Uterus (tissue), 3 donors: ENCODE measurements at regions not wholly inside any gene's neighbourhood (a gene's known extent, or its start where the extent isn't known, plus 50 kb on each side); places are given as distances from the start of the nearest gene placed in this dataset.
"Not testable (repeated sequence)": the region's sequence is repeated elsewhere in the genome, so short reads cannot be mapped to it uniquely, and the experiment has no call there.

ENCODE experiments used
- DNase-seq, 2 donors: peaks; one replicate each; pipeline ENCODE4 v3.0.0-alpha.2; 2019 to 2020
- H3K27ac ChIP-seq, 2 donors: fragments of 200-600 bp; sonication (generic); 1 replicate in 1 of 2; 2 replicates in 1 of 2; pipeline ENCODE4 v1.5.1; 2016 to 2018
- H3K27me3 ChIP-seq, 2 donors: fragments of 200-600 bp; sonication (generic); one replicate each; pipeline ENCODE4 v1.5.1; 2018 to 2019; ENCODE audit warnings: control low read depth in 1 of 2
- H3K36me3 ChIP-seq, 2 donors: fragments of 200-600 bp; sonication (generic); one replicate each; pipeline ENCODE4 v1.5.1; 2019; ENCODE audit warnings: control low read depth in 1 of 2
- H3K4me1 ChIP-seq, 2 donors: fragments of 200-600 bp; sonication (generic); one replicate each; pipeline ENCODE4 v1.5.1; 2018 to 2019; ENCODE audit warnings: control low read depth in 1 of 2
- H3K4me3 ChIP-seq, 2 donors: fragments of 200-600 bp; sonication (generic); 1 replicate in 1 of 2; 2 replicates in 1 of 2; pipeline ENCODE4 v1.5.1; 2018 to 2019; ENCODE audit warnings: mild to moderate bottlenecking in 1 of 2
- H3K9me3 ChIP-seq, 2 donors: fragments of 200-600 bp; sonication (generic); one replicate each; pipeline ENCODE4 v1.5.1; 2019; ENCODE audit warnings: control low read depth in 1 of 2
- POLR2A ChIP-seq, 2 donors: fragments of 450-650 bp; IDR thresholded peaks; one replicate each; pipeline ENCODE4 v1.6.1; 2016; ENCODE audit warnings: antibody characterized with exemption in 2 of 2, mild to moderate bottlenecking in 1 of 2, moderate library complexity in 1 of 2
- intact Hi-C: fragments of 100-400 bp; cut with DNase I; formaldehyde crosslinking; loops from one replicate; pipeline ENCODE4 v1.15.1; 2023; ENCODE audit warnings: low total_unique reads
- TF ChIP-seq, protein P1 (sequence below), 4 experiments: fragments of 200-600 bp in 2 of 4; fragments of 450-650 bp in 2 of 4; sonication (generic) in 2 of 4; IDR thresholded peaks; one replicate each; pipeline ENCODE4 v1.5.1; 2016 to 2019; ENCODE audit warnings: antibody characterized with exemption in 4 of 4, mild to moderate bottlenecking in 2 of 4, moderate library complexity in 1 of 4
- donor health status: DM: yes; HTN: yes; CAD: no.

DNA sequence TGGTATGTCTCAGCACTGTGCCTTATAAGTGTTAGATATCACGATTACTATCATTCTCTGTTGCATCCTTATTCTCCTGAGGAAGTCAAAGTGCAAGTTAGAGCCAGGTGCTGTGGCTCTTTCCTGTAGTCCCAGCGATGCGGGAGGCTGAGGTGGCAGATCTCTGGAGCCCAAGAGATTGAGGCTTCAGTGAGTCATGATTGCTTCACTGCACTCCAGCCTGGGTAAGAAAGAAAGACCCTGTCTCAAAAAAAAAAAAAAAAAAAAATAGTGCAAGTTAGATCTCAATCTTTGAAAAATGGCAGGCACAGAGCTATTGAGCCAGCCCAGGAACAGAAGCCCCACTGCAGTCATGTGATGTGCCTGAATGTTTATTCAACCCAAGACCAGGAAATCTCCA lies 147.8 kb upstream of the POGK start:
- intact Hi-C loops = no loop called here

DNA sequence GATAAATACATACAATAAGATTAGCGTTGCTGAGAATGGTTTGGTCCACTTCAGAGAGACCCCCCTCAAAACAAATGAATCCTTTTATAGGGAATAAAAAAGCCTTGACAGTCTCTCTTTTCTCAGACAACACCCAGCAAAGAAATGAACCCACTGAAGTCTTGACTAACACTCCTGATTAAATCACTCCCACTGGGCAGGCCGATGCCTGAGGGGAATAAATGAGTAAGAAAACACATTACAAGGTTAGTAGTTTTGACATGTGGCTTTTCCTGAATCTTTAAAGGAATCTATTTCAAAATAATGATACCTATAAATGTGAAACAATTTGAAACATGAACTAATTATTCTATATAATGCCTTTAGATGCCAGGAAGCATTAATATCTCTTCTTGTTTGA lies 146.9 kb upstream of the POGK start:
- Histone ChIP-seq H3K36me3 (no peaks in the 10 kb centered on the region), H3K9me3 (no peaks in the 10 kb centered on the region), H3K27me3 (no peaks in the 10 kb centered on the region), H3K4me3 (no peak overlapping the region), H3K27ac (no peak overlapping the region), H3K4me1 (no peaks in the 10 kb centered on the region)
- intact Hi-C loops = no loop called here
- DNase-seq = no peak
- no peak for TF ChIP-seq POLR2A (IDR thresholded peaks at IDR 0.05)
- TF ChIP-seq, protein P1, sequence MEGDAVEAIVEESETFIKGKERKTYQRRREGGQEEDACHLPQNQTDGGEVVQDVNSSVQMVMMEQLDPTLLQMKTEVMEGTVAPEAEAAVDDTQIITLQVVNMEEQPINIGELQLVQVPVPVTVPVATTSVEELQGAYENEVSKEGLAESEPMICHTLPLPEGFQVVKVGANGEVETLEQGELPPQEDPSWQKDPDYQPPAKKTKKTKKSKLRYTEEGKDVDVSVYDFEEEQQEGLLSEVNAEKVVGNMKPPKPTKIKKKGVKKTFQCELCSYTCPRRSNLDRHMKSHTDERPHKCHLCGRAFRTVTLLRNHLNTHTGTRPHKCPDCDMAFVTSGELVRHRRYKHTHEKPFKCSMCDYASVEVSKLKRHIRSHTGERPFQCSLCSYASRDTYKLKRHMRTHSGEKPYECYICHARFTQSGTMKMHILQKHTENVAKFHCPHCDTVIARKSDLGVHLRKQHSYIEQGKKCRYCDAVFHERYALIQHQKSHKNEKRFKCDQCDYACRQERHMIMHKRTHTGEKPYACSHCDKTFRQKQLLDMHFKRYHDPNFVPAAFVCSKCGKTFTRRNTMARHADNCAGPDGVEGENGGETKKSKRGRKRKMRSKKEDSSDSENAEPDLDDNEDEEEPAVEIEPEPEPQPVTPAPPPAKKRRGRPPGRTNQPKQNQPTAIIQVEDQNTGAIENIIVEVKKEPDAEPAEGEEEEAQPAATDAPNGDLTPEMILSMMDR (IDR thresholded peaks at IDR 0.05) = no peak

More for the DNA sequence above, 147.8 kb upstream of the POGK start:
- Histone ChIP-seq H3K9me3 (no peaks in the 10 kb centered on the region), H3K36me3 (no peaks in the 10 kb centered on the region), H3K27me3 (no peaks in the 10 kb centered on the region), H3K27ac (no peak overlapping the region), H3K4me1 (no peaks in the 10 kb centered on the region), H3K4me3 (no peak overlapping the region)
- no peak for DNase-seq
- no peak for TF ChIP-seq POLR2A (IDR thresholded peaks at IDR 0.05)
- TF ChIP-seq, protein P1 (IDR thresholded peaks at IDR 0.05) = no peak

DNA sequence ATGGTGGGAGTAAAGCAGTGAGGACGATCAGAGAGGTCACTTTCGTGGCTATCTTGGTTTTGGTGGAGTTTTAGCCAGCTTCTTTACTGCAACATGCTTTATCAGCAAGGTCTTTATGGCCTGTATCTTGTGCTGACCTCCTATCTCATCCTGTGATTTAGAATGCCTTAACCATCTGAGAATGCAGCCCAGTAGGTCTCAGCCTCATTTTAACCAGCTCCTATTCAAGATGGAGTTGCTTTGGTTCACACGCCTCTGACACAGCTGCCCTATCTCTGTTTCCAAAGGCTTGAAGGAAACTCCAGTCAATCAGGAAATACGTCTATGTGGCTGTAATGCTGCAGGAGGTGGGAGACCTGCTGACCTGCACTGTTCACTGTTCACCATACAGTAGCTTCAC lies 146.1 kb upstream of the POGK start:
- TF ChIP-seq, protein P1 (IDR thresholded peaks at IDR 0.05) = no peak
- TF ChIP-seq POLR2A (IDR thresholded peaks at IDR 0.05) = no peak
- Histone ChIP-seq H3K4me3 (no peak overlapping the region), H3K36me3 (no peaks in the 10 kb centered on the region), H3K9me3 (no peaks in the 10 kb centered on the region), H3K27ac (no peak overlapping the region), H3K27me3 (no peaks in the 10 kb centered on the region), H3K4me1 (no peaks in the 10 kb centered on the region)
- no peak for DNase-seq
- intact Hi-C loops = no loop called here

DNA sequence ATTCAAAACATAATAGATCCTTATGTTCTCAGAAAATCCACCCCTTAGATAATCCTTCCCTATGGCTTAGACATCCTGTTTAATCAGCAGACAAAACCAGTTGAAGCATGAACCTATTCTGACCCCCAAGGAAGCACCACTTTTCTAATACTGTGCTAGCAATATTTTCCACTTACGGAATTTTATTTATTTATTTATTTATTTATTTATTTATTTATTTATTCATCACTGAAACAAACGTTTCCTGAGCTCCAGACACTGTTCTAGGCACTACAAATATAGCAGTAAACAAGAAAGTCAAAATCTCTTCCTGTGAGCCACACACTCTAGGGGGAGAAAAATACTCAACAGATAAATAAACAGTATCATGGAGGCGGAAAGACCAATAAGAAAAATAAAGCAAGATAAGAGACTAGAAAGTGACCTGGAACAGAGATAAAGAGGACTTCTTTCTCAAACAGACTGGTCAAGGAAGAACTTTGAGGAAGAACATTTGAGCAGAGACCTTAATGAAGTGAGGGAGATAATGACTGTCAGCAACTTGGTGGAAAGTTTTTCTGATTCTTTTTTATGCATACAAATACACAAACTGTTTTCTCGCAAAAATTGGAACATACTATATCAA lies 145.5 kb upstream of the POGK start:
- Histone ChIP-seq H3K9me3 (no peaks in the 10 kb centered on the region), H3K4me3 (no peak overlapping the region), H3K4me1 (no peaks in the 10 kb centered on the region), H3K27ac (no peak overlapping the region), H3K36me3 (no peaks in the 10 kb centered on the region), H3K27me3 (no peaks in the 10 kb centered on the region)
- no peak for DNase-seq
- intact Hi-C loops = no loop called here
- TF ChIP-seq POLR2A (IDR thresholded peaks at IDR 0.05) = no peak
- TF ChIP-seq, protein P1 (IDR thresholded peaks at IDR 0.05) = no peak

DNA sequence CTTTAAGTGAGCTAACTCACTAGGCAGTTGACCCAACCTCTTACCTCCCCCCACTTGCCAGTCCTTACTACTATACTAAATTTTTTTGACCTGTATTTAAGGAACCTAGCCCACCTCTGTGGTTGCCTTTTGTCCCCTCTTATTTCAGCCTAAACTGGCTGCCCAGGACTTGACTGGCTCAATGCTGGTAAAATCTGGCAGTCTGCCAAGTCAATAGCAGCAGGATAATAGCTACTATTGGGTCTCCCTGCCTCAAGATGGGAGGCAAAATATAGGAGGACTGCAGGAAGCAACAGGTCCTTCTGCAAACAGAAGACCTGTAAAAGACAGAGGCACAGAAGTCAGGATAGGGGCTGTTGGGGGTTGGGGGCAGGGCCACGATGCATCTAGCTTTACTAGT lies 144.2 kb upstream of the POGK start:
- DNase-seq = no peak
- TF ChIP-seq POLR2A (IDR thresholded peaks at IDR 0.05) = no peak
- TF ChIP-seq, protein P1 (IDR thresholded peaks at IDR 0.05) = no peak
- Histone ChIP-seq H3K9me3 (no peaks in the 10 kb centered on the region), H3K4me1 (no peaks in the 10 kb centered on the region), H3K4me3 (no peak overlapping the region), H3K27me3 (no peaks in the 10 kb centered on the region), H3K27ac (no peak overlapping the region), H3K36me3 (no peaks in the 10 kb centered on the region)
- intact Hi-C loops = no loop called here

DNA sequence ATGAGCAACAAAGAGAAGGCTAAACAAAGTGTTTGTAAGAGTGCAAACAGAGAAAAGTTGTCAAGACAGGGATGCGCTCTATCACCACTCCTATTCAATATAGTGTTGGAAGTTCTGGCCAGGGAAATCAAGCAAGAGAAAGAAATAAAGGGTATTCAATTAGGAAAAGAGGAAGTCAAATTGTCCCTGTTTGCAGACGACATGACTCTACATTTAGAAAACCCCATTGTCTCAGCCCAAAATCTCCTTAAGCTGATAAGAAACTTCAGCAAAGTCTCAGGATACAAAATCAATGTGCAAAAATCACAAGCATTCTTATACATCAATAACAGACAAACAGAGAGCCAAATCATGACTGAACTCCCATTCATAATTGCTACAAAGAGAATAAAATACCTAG lies 143.4 kb upstream of the POGK start:
- H3K9me3 ChIP-seq, intact Hi-C loops, H3K27ac ChIP-seq, H3K27me3 ChIP-seq, H3K4me3 ChIP-seq, H3K4me1 ChIP-seq, H3K36me3 ChIP-seq, DNase-seq: not testable (repeated sequence)
